ENCODE measurements at regions not wholly inside any gene's neighbourhood (a gene's known extent, or its start where the extent isn't known, plus 50 kb on each side); places are given as distances from the start of the nearest gene placed in this dataset.

DNA sequence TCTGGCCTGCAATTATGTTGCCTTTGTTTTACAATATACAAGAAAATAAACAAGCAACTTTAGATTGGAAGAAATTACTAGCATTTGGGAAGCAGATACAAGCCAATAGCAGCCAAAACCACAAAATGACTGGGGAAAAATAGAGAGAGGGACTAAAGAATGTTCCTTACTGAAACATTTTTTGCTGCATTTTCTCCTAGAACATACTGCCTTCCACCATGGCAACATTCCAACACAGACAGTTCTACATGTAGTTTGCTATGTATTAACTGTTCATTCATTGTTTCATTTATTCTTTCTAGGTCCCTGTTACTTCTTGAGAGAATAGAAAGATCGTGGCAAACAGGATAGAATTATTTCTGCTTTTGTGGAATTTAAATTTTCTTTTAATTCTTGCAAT lies 530.2 kb downstream of the RPS29 start:
- no peak for FAIRE-seq
- Histone ChIP-seq H4K20me1 (ENCODE audit: control insufficient read depth, extremely low read depth, insufficient read depth, low read length) (no peaks in the 10 kb centered on the region), H3K4me2 (ENCODE audit: control insufficient read depth, extremely low read depth, insufficient read depth, low read depth, low read length) (no peak overlapping the region), H2AFZ (ENCODE audit: control insufficient read depth, low read length) (no peak overlapping the region), H3K9me1 (ENCODE audit: control insufficient read depth, extremely low read depth, insufficient read depth, low read length) (no peaks in the 10 kb centered on the region), H3K27ac (ENCODE audit: control insufficient read depth, insufficient read depth, low read length) (no peak overlapping the region), H3K4me3 (ENCODE audit: control insufficient read depth in 2 of 3, extremely low read depth in 1 of 3, insufficient read depth in 2 of 3, low read depth in 1 of 3, low read length in 3 of 3) (no peak overlapping the region), H3K79me2 (ENCODE audit: control insufficient read depth, insufficient read depth, low read length) (no peaks in the 10 kb centered on the region), H3K36me3 (ENCODE audit: control insufficient read depth in 2 of 2, extremely low read depth in 1 of 2, insufficient read depth in 2 of 2, low read length in 2 of 2) (no peaks in the 10 kb centered on the region), H3K27me3 (ENCODE audit: control insufficient read depth, extremely low read depth, insufficient read depth, low read length) (no peaks in the 10 kb centered on the region), H3K9ac (ENCODE audit: control insufficient read depth, extremely low read depth, insufficient read depth, low read length) (no peak overlapping the region), H3K4me1 (ENCODE audit: control insufficient read depth, extremely low read depth, insufficient read depth, low read length) (no peaks in the 10 kb centered on the region), H3K9me3 (ENCODE audit: control insufficient read depth, low read depth, low read length) (no peaks in the 10 kb centered on the region)
- no peak for DNase-seq (ENCODE audit: low read depth, low spot score)
- dilution Hi-C loops (cut with MboI; ENCODE audit: extremely low pct_ligation_motif_present, low sequenced_read_pairs) = no loop called here
- TF ChIP-seq, protein P1, sequence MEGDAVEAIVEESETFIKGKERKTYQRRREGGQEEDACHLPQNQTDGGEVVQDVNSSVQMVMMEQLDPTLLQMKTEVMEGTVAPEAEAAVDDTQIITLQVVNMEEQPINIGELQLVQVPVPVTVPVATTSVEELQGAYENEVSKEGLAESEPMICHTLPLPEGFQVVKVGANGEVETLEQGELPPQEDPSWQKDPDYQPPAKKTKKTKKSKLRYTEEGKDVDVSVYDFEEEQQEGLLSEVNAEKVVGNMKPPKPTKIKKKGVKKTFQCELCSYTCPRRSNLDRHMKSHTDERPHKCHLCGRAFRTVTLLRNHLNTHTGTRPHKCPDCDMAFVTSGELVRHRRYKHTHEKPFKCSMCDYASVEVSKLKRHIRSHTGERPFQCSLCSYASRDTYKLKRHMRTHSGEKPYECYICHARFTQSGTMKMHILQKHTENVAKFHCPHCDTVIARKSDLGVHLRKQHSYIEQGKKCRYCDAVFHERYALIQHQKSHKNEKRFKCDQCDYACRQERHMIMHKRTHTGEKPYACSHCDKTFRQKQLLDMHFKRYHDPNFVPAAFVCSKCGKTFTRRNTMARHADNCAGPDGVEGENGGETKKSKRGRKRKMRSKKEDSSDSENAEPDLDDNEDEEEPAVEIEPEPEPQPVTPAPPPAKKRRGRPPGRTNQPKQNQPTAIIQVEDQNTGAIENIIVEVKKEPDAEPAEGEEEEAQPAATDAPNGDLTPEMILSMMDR (optimal IDR thresholded peaks at IDR 0.05 in 1 of 3, IDR thresholded peaks at IDR 0.05 in 1 of 3, conservative IDR thresholded peaks at IDR 0.05 in 1 of 3; ENCODE audit: extremely low read depth in 1 of 3, insufficient read depth in 2 of 3, low read length in 3 of 3) = no peak
- no peak for TF ChIP-seq EZH2 (IDR thresholded peaks at IDR 0.05; ENCODE audit: low read length)

DNA sequence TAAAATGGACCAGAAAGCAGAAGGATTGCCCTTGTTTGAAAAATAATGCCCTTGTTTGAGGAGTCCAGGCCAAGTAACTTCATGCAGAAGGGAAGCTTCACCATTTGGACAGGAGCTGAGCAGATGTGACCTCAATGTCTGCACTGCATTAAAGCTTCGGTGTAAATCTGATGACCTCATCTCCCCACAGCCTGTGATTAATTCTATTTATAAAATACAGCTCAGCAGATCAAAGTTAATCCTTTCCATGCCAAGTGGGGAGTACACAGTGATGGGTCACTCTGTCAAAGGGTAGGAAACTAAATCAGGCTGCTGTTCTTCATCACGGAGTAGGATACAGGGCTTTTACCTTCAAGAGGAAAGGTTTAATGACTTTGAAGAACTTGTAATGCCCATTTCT lies 533.7 kb downstream of the RPS29 start:
- H3K36me3 ChIP-seq (ENCODE audit: control insufficient read depth in 2 of 2, extremely low read depth in 1 of 2, insufficient read depth in 2 of 2, low read length in 2 of 2) = no peaks in the 10 kb centered on the region
- no peak overlapping the region for H3K27ac ChIP-seq (ENCODE audit: control insufficient read depth, insufficient read depth, low read length)
- H3K9me1 ChIP-seq (ENCODE audit: control insufficient read depth, extremely low read depth, insufficient read depth, low read length) = no peaks in the 10 kb centered on the region
- no peak overlapping the region for H3K9ac ChIP-seq (ENCODE audit: control insufficient read depth, extremely low read depth, insufficient read depth, low read length)
- H3K4me3 ChIP-seq (ENCODE audit: control insufficient read depth in 2 of 3, extremely low read depth in 1 of 3, insufficient read depth in 2 of 3, low read depth in 1 of 3, low read length in 3 of 3) = no peak overlapping the region
- H2AFZ ChIP-seq (ENCODE audit: control insufficient read depth, low read length) = no peak overlapping the region
- no peaks in the 10 kb centered on the region for H3K79me2 ChIP-seq (ENCODE audit: control insufficient read depth, insufficient read depth, low read length)
- DNase-seq (ENCODE audit: low read depth, low spot score) (no peak), FAIRE-seq (no peak)
- no peak for TF ChIP-seq EZH2 (IDR thresholded peaks at IDR 0.05; ENCODE audit: low read length)
- TF ChIP-seq, protein P1 (optimal IDR thresholded peaks at IDR 0.05 in 1 of 3, IDR thresholded peaks at IDR 0.05 in 1 of 3, conservative IDR thresholded peaks at IDR 0.05 in 1 of 3; ENCODE audit: extremely low read depth in 1 of 3, insufficient read depth in 2 of 3, low read length in 3 of 3) = no peak
- H4K20me1 ChIP-seq (ENCODE audit: control insufficient read depth, extremely low read depth, insufficient read depth, low read length) = no peaks in the 10 kb centered on the region
- H3K27me3 ChIP-seq (ENCODE audit: control insufficient read depth, extremely low read depth, insufficient read depth, low read length) = no peaks in the 10 kb centered on the region
- H3K4me1 ChIP-seq (ENCODE audit: control insufficient read depth, extremely low read depth, insufficient read depth, low read length) = no peaks in the 10 kb centered on the region
- dilution Hi-C loops (cut with MboI; ENCODE audit: extremely low pct_ligation_motif_present, low sequenced_read_pairs) = no loop called here
- H3K4me2 ChIP-seq (ENCODE audit: control insufficient read depth, extremely low read depth, insufficient read depth, low read depth, low read length) = no peak overlapping the region
- H3K9me3 ChIP-seq (ENCODE audit: control insufficient read depth, low read depth, low read length) = peaks cover 3% of the 10 kb centered on the region
